SU-DHL-6 (cell line): ENCODE measurements at regions not wholly inside any gene's neighbourhood (a gene's known extent, or its start where the extent isn't known, plus 50 kb on each side); places are given as distances from the start of the nearest gene placed in this dataset.

ENCODE experiments used
- H2AFZ ChIP-seq: fragments of 200-600 bp; sonication (generic); 2 replicates; pipeline ENCODE4 v1.6.1; 2014; ENCODE audit warnings: low read depth, mild to moderate bottlenecking, moderate library complexity, mixed read lengths, antibody characterized with exemption, low read length; ENCODE audit not compliant: severe bottlenecking
- H3F3A ChIP-seq: fragments of 200-600 bp; shearing (Covaris generic); 2 replicates; pipeline ENCODE4 v1.6.0; 2016; ENCODE audit warnings: antibody characterized with exemption, mild to moderate bottlenecking; ENCODE audit not compliant: insufficient read depth
- H3K27ac ChIP-seq: fragments of 200-600 bp; sonication (generic); 2 replicates; pipeline ENCODE4 v1.5.1; 2016; ENCODE audit warnings: low read depth, mild to moderate bottlenecking, low read length, moderate library complexity, mixed read lengths
- H3K27me3 ChIP-seq: fragments of 200-600 bp; sonication (generic), shearing (Covaris generic); 2 replicates; pipeline ENCODE4 v1.6.0; 2014; ENCODE audit warnings: mild to moderate bottlenecking, low read length
- H3K36me3 ChIP-seq: fragments of 200-600 bp; sonication (generic); 2 replicates; pipeline ENCODE4 v1.6.1; 2014; ENCODE audit warnings: mild to moderate bottlenecking, low read length, mixed read lengths
- H3K4me2 ChIP-seq: fragments of 300-600, 200-600 bp; shearing (Covaris generic), sonication (generic); 2 replicates; pipeline ENCODE4 v1.6.0; 2014; ENCODE audit warnings: low read length, low read depth, mild to moderate bottlenecking; ENCODE audit not compliant: poor library complexity, severe bottlenecking
- H3K4me3 ChIP-seq: fragments of 200-600 bp; sonication (generic); 2 replicates; pipeline ENCODE4 v1.5.1; 2014; ENCODE audit warnings: antibody characterized with exemption, low read length, mild to moderate bottlenecking, mixed read lengths; ENCODE audit not compliant: insufficient read depth, poor library complexity, severe bottlenecking
- H3K79me2 ChIP-seq: fragments of 200-600 bp; sonication (generic); 2 replicates; pipeline ENCODE4 v1.6.1; 2014; ENCODE audit warnings: mild to moderate bottlenecking, low read length, moderate library complexity; ENCODE audit not compliant: insufficient read depth
- H3K9ac ChIP-seq: fragments of 200-600 bp; sonication (generic); 2 replicates; pipeline ENCODE4 v1.7.0; 2014; ENCODE audit warnings: mild to moderate bottlenecking, low read length
- H3K9me2 ChIP-seq: fragments of 200-600 bp; sonication (generic); replicated peaks from 2 replicates; pipeline ENCODE4 v1.6.1; 2014; ENCODE audit warnings: low read length; ENCODE audit not compliant: insufficient read depth
- H3K9me3 ChIP-seq: fragments of 200-600 bp; sonication (generic); 2 replicates; pipeline ENCODE4 v1.6.1; 2014; ENCODE audit warnings: low read length, mixed read lengths; ENCODE audit not compliant: insufficient read depth
- H4K20me1 ChIP-seq: fragments of 200-600 bp; sonication (generic); 2 replicates; pipeline ENCODE4 v1.6.1; 2014; ENCODE audit warnings: low read depth, mild to moderate bottlenecking, antibody characterized with exemption, low read length, moderate library complexity, mixed read lengths
- EZH2phosphoT487 ChIP-seq: fragments of 200-600 bp; sonication (generic), shearing (Covaris generic); conservative IDR thresholded peaks from 2 replicates; pipeline ENCODE4 v1.6.1; 2018; ENCODE audit warnings: mild to moderate bottlenecking, antibody characterized with exemption, low read length, moderate library complexity, mixed read lengths
- TF ChIP-seq, protein P1 (sequence below): fragments of 200-600 bp; sonication (generic); IDR thresholded peaks from one replicate; pipeline ENCODE4 v1.5.1; 2017; ENCODE audit warnings: antibody characterized with exemption, mild to moderate bottlenecking, low read length, moderate library complexity; ENCODE audit not compliant: insufficient read depth, poor library complexity, severe bottlenecking

DNA sequence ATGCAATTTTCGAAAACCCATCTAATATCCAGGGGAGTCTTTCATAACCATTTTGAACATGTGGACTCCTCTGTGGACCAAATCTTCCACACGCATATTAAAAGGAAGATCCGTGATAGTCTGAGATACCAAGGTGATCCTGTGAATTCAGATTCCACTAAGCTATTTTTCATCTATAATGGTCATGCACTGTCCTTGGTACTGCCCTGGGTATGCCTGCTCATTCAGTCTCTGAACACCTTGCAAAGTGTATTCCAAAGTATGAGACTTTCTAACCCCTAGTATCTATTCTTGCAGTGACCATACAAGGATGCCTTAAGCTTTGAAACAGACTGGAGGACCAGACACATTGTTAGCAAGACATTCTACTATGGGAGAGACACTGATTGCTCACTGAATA is 217.6 kb upstream of the CCDC150 start:
- no peak overlapping the region for H3K9ac ChIP-seq
- no peaks in the 10 kb centered on the region for H3F3A ChIP-seq
- no peak overlapping the region for H3K4me2 ChIP-seq
- H3K36me3 ChIP-seq = no peaks in the 10 kb centered on the region
- H2AFZ ChIP-seq = no peak overlapping the region
- H3K4me3 ChIP-seq = no peak overlapping the region
- H3K9me3 ChIP-seq = no peaks in the 10 kb centered on the region
- H4K20me1 ChIP-seq = no peaks in the 10 kb centered on the region
- no peak for TF ChIP-seq EZH2phosphoT487
- TF ChIP-seq, protein P1, sequence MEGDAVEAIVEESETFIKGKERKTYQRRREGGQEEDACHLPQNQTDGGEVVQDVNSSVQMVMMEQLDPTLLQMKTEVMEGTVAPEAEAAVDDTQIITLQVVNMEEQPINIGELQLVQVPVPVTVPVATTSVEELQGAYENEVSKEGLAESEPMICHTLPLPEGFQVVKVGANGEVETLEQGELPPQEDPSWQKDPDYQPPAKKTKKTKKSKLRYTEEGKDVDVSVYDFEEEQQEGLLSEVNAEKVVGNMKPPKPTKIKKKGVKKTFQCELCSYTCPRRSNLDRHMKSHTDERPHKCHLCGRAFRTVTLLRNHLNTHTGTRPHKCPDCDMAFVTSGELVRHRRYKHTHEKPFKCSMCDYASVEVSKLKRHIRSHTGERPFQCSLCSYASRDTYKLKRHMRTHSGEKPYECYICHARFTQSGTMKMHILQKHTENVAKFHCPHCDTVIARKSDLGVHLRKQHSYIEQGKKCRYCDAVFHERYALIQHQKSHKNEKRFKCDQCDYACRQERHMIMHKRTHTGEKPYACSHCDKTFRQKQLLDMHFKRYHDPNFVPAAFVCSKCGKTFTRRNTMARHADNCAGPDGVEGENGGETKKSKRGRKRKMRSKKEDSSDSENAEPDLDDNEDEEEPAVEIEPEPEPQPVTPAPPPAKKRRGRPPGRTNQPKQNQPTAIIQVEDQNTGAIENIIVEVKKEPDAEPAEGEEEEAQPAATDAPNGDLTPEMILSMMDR = no peak
- H3K9me2 ChIP-seq = no peaks in the 10 kb centered on the region
- no peak overlapping the region for H3K27ac ChIP-seq
- no peaks in the 10 kb centered on the region for H3K27me3 ChIP-seq
- H3K79me2 ChIP-seq = no peaks in the 10 kb centered on the region

DNA sequence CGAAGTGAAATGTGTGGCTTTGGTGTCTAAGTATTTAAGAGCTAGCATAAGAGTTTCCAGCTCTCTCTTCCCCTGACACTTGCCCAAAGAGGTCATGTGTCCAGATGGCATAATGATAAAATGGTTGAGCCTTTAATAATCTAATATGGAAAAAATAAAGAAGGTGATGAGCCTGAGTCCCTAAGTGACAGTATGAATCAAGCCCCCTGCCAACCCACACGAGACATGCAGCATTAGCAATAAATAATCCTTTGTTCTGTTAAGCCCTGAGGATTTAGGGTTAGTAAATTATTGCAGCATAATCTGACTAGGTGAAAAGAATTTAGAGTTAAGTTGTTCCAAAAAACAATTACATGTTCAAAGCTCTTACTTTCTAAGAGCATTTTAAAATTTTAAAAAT is 217.2 kb upstream of the CCDC150 start:
- no peaks in the 10 kb centered on the region for H3K27me3 ChIP-seq
- H3K4me2 ChIP-seq = no peak overlapping the region
- H3K9me2 ChIP-seq = no peaks in the 10 kb centered on the region
- no peaks in the 10 kb centered on the region for H4K20me1 ChIP-seq
- TF ChIP-seq, protein P1 = no peak
- no peak for TF ChIP-seq EZH2phosphoT487
- no peak overlapping the region for H3K4me3 ChIP-seq
- no peaks in the 10 kb centered on the region for H3K9me3 ChIP-seq
- H2AFZ ChIP-seq = no peak overlapping the region
- no peak overlapping the region for H3K27ac ChIP-seq
- no peaks in the 10 kb centered on the region for H3K79me2 ChIP-seq
- no peak overlapping the region for H3K9ac ChIP-seq
- H3F3A ChIP-seq = no peaks in the 10 kb centered on the region
- H3K36me3 ChIP-seq = no peaks in the 10 kb centered on the region

DNA sequence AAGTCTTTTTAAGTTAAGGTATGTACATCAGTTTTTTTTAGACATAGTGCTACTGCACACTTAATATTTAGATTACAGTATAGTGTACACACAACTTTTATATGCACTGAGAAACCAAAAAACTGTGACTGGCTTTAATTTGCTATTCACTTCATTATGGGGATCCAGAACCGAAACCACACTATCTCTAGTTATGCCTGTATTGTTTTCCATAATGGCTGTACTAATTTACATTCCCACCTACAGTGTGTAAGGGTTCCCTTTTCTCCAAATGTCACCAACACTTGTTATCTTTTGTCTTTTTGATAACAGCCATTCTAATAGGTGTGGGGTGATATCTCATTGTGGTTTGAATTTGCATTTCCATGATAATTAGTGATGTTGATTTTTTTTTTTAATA is 213.4 kb upstream of the CCDC150 start:
- Histone ChIP-seq H4K20me1 (no peaks in the 10 kb centered on the region), H2AFZ (no peak overlapping the region), H3K9ac (no peak overlapping the region), H3K36me3 (no peaks in the 10 kb centered on the region), H3K9me3 (no peaks in the 10 kb centered on the region), H3K27me3 (no peaks in the 10 kb centered on the region), H3K4me2 (no peak overlapping the region), H3K79me2 (no peaks in the 10 kb centered on the region), H3K27ac (no peak overlapping the region), H3K9me2 (no peaks in the 10 kb centered on the region), H3K4me3 (no peak overlapping the region), H3F3A (no peaks in the 10 kb centered on the region)
- TF ChIP-seq, protein P1 = no peak
- TF ChIP-seq EZH2phosphoT487 = no peak
